ENCODE measurements at regions not wholly inside any gene's neighbourhood (a gene's known extent, or its start where the extent isn't known, plus 50 kb on each side); places are given as distances from the start of the nearest gene placed in this dataset.
A peak's percentile ranks its signal among the peaks of the same experiment; 100 is the strongest.

- H3K4me1 Mint-ChIP-seq, result no peaks in the 10 kb centered on the region
- no peak for ATAC-seq
- no peaks in the 10 kb centered on the region for H3K36me3 Mint-ChIP-seq
These were observed 57.6 kb upstream of the GRAMD2B start for GRCh38 chr5:126365446-126366198.

GRCh38 chr5:126366199-126366560 lies 57.0 kb upstream of the GRAMD2B start:
- ATAC-seq, result no peak
- Mint-ChIP-seq H3K27me3 (peaks cover 8% of the 10 kb centered on the region), H3K4me3 (no peak overlapping the region), H3K9me3 (peaks cover 2% of the 10 kb centered on the region), H3K36me3 (no peaks in the 10 kb centered on the region), H3K4me1 (no peaks in the 10 kb centered on the region), H3K27ac (no peak overlapping the region)

More at GRCh38 chr5:126365446-126366198, 57.6 kb upstream of the GRAMD2B start:
- Mint-ChIP-seq H3K4me3 (no peak overlapping the region), H3K27ac (no peak overlapping the region), H3K27me3 (peaks cover 11% of the 10 kb centered on the region), H3K9me3 (peaks cover 2% of the 10 kb centered on the region)

GRCh38 chr5:126368239-126368812 lies 54.9 kb upstream of the GRAMD2B start:
- H3K36me3 Mint-ChIP-seq, result no peaks in the 10 kb centered on the region
- H3K4me1 Mint-ChIP-seq, result no peaks in the 10 kb centered on the region
- peaks cover 6% of the 10 kb centered on the region for H3K27me3 Mint-ChIP-seq
- no peak for ATAC-seq
- H3K27ac Mint-ChIP-seq, result no peak overlapping the region
- no peak overlapping the region for H3K4me3 Mint-ChIP-seq
- H3K9me3 Mint-ChIP-seq, result peaks cover 2% of the 10 kb centered on the region

GRCh38 chr5:126369083-126369482 lies 54.1 kb upstream of the GRAMD2B start:
- Mint-ChIP-seq H3K4me3 (no peak overlapping the region), H3K4me1 (no peaks in the 10 kb centered on the region), H3K36me3 (no peaks in the 10 kb centered on the region), H3K9me3 (no peaks in the 10 kb centered on the region), H3K27me3 (no peaks in the 10 kb centered on the region), H3K27ac (no peak overlapping the region)
- no peak for ATAC-seq

GRCh38 chr5:126369995-126370731 lies 53.0 kb upstream of the GRAMD2B start:
- Mint-ChIP-seq H3K36me3 (no peaks in the 10 kb centered on the region), H3K27me3 (no peaks in the 10 kb centered on the region), H3K9me3 (no peaks in the 10 kb centered on the region), H3K4me3 (no peak overlapping the region), H3K27ac (no peak overlapping the region), H3K4me1 (no peaks in the 10 kb centered on the region)
- ATAC-seq, result no peak

GRCh38 chr5:126370796-126371718 lies 52.2 kb upstream of the GRAMD2B start:
- Mint-ChIP-seq H3K4me3 (no peak overlapping the region), H3K27ac (no peak overlapping the region), H3K27me3 (no peaks in the 10 kb centered on the region), H3K9me3 (no peaks in the 10 kb centered on the region), H3K36me3 (no peaks in the 10 kb centered on the region), H3K4me1 (no peaks in the 10 kb centered on the region)
- ATAC-seq, result no peak

- H3K27me3 Mint-ChIP-seq, result no peaks in the 10 kb centered on the region
- peak; percentile 49 for ATAC-seq
- H3K4me1 Mint-ChIP-seq, result no peaks in the 10 kb centered on the region
- H3K36me3 Mint-ChIP-seq, result no peaks in the 10 kb centered on the region
- no peak overlapping the region for H3K4me3 Mint-ChIP-seq
- no peak overlapping the region for H3K27ac Mint-ChIP-seq
- H3K9me3 Mint-ChIP-seq, result no peaks in the 10 kb centered on the region
These were observed 49.7 kb upstream of the GRAMD2B start for GRCh38 chr5:126373375-126374108.
